ENCODE measurements at regions not wholly inside any gene's neighbourhood (a gene's known extent, or its start where the extent isn't known, plus 50 kb on each side); places are given as distances from the start of the nearest gene placed in this dataset.

DNA sequence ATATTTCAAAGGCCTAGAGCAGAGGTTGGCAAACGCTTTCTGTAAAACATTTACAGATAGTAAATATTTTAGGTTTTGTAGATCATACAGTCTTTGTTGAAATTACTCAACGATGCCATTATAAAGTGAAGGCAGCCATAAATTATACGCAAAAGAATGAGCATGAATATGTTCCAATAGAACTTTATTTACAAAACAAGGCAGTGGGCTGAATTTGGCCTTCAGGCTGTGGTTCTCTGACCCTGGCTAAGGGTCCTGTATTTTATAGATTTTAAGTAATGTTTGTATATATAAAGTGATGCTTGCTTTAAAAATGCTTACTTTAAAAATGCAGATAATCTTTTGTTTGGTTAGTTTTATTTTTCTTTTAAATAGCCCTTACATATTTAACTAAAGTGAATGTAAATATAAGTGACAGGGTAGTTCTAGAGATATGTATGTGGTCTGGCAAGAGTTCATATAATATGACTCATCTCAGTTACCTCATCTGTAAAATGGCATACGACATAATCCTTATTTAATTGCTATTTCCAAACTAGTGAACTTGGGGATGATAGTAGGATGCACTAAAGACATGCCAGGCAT lies 51.7 kb upstream of the ATP5MC3 start:
- no peaks in the 10 kb centered on the region for H3K79me1 ChIP-seq (ENCODE audit: low read depth, low read length)
- WGBS, 2 donors (ENCODE audit: extremely low coverage in 2 of 2, insufficient read length in 2 of 2, insufficient replicate concordance in 1 of 2), result no CpG with 5 or more reads among the region's 4 CpGs
- H3K9me3 ChIP-seq (replicated peaks in 1 of 2; ENCODE audit: control insufficient read depth in 2 of 2, insufficient read depth in 1 of 2, low read depth in 1 of 2, low read length in 2 of 2), result no peaks in the 10 kb centered on the region
- H3K36me3 ChIP-seq (replicated peaks in 1 of 2; ENCODE audit: control insufficient read depth in 2 of 2, insufficient read depth in 2 of 2, low read length in 2 of 2), result no peaks in the 10 kb centered on the region
- no peak overlapping the region for H4K91ac ChIP-seq (ENCODE audit: low read depth, low read length, poor library complexity)
- H3K4me3 ChIP-seq (ENCODE audit: low read length in 2 of 2), result no peak overlapping the region
- no peak overlapping the region for H3K23ac ChIP-seq (ENCODE audit: low read depth, low read length, poor library complexity)
- no peak overlapping the region for H3K14ac ChIP-seq (ENCODE audit: low read length)
- no peak overlapping the region for H2AK5ac ChIP-seq (ENCODE audit: low read depth, low read length)
- H3K9ac ChIP-seq (ENCODE audit: low read depth, low read length, poor library complexity), result no peak overlapping the region
- H4K8ac ChIP-seq (ENCODE audit: low read depth, low read length), result no peak overlapping the region
- no peak overlapping the region for H2BK15ac ChIP-seq (ENCODE audit: low read length)
- no peaks in the 10 kb centered on the region for H3K4me1 ChIP-seq (ENCODE audit: control insufficient read depth in 2 of 2, insufficient read depth in 1 of 2, low read depth in 1 of 2, low read length in 2 of 2)
- H2BK12ac ChIP-seq (ENCODE audit: low read length), result no peak overlapping the region
- H2AFZ ChIP-seq (ENCODE audit: low read length), result no peak overlapping the region
- no peak overlapping the region for H2BK120ac ChIP-seq (ENCODE audit: low read depth, low read length)
- no peak overlapping the region for H2BK5ac ChIP-seq (ENCODE audit: low read length)
- H3K27ac ChIP-seq (replicated peaks; ENCODE audit: low read length), result no peak overlapping the region
- no peak for DNase-seq (ENCODE audit: low spot score)
- no peak overlapping the region for H3K18ac ChIP-seq (ENCODE audit: low read length)
- no peak overlapping the region for H3K4me2 ChIP-seq (ENCODE audit: insufficient read depth, low read length, poor library complexity, severe bottlenecking)
- H3K27me3 ChIP-seq (ENCODE audit: control insufficient read depth in 3 of 3, insufficient read depth in 3 of 3, low read depth in 1 of 3, low read length in 3 of 3), result no peaks in the 10 kb centered on the region
- H3K4ac ChIP-seq (ENCODE audit: low read length), result no peak overlapping the region

Measured in neuronal stem cell (in vitro differentiated cells).